H9 (cell line): ENCODE measurements at regions not wholly inside any gene's neighbourhood (a gene's known extent, or its start where the extent isn't known, plus 50 kb on each side); places are given as distances from the start of the nearest gene placed in this dataset.

Experiments used
- DNase-seq: peaks from one replicate; pipeline ENCODE4 v3.0.0-alpha.2; 2017
- H2AFZ ChIP-seq: one replicate; pipeline ENCODE4 v1.6.1; 2013; ENCODE audit warnings: mild to moderate bottlenecking, low read length, control low read depth, moderate library complexity
- H2AK5ac ChIP-seq: 2 replicates; pipeline ENCODE4 v1.6.1; 2013; ENCODE audit warnings: low read length, control low read depth, mixed read lengths; ENCODE audit not compliant: insufficient read length
- H2BK120ac ChIP-seq: one replicate; pipeline ENCODE4 v1.6.1; 2013; ENCODE audit warnings: low read depth, mild to moderate bottlenecking, low read length, control low read depth, inconsistent platforms; ENCODE audit not compliant: poor library complexity, severe bottlenecking
- H2BK12ac ChIP-seq: 2 replicates; pipeline ENCODE4 v1.6.1; 2013; ENCODE audit warnings: low read length, control low read depth, mixed read lengths, low read depth; ENCODE audit not compliant: insufficient read length
- H2BK15ac ChIP-seq: 2 replicates; pipeline ENCODE4 v1.6.1; 2013; ENCODE audit warnings: low read depth, low read length, control low read depth
- H2BK20ac ChIP-seq: one replicate; pipeline ENCODE4 v1.6.1; 2013; ENCODE audit warnings: low read depth, mild to moderate bottlenecking, low read length, control low read depth, inconsistent platforms; ENCODE audit not compliant: poor library complexity, severe bottlenecking
- H2BK5ac ChIP-seq: 2 replicates; pipeline ENCODE4 v1.6.1; 2013; ENCODE audit warnings: low read length, control low read depth, mixed read lengths; ENCODE audit not compliant: insufficient read length
- H3K14ac ChIP-seq: 2 replicates; pipeline ENCODE4 v1.6.1; 2013; ENCODE audit warnings: low read length, control low read depth; ENCODE audit not compliant: insufficient read depth
- H3K18ac ChIP-seq: 2 replicates; pipeline ENCODE4 v1.6.1; 2013; ENCODE audit warnings: low read depth, mild to moderate bottlenecking, mixed read lengths, low read length, control low read depth; ENCODE audit not compliant: insufficient read length
- H3K23ac ChIP-seq: 2 replicates; pipeline ENCODE4 v1.6.1; 2013; ENCODE audit warnings: low read length, control low read depth, mixed read lengths, low read depth; ENCODE audit not compliant: insufficient read length
- H3K23me2 ChIP-seq: 2 replicates; pipeline ENCODE4 v1.6.1; 2013; ENCODE audit warnings: low read depth, mild to moderate bottlenecking, mixed read lengths, low read length, control low read depth; ENCODE audit not compliant: insufficient read length, poor library complexity, severe bottlenecking
- H3K27ac ChIP-seq: 2 replicates; pipeline ENCODE4 v1.5.1; 2013; ENCODE audit warnings: low read length, control low read depth, mixed read lengths, low read depth; ENCODE audit not compliant: insufficient read length
- H3K27me3 ChIP-seq: 2 replicates; pipeline ENCODE4 v1.6.1; 2013; ENCODE audit warnings: low read length, control low read depth, inconsistent platforms; ENCODE audit not compliant: insufficient read depth
- H3K4ac ChIP-seq: 2 replicates; pipeline ENCODE4 v1.6.1; 2013; ENCODE audit warnings: low read depth, mild to moderate bottlenecking, control low read depth, inconsistent platforms, low read length, moderate library complexity
- H3K4me1 ChIP-seq: 2 replicates; pipeline ENCODE4 v1.6.1; 2013; ENCODE audit warnings: low read length, control low read depth, inconsistent platforms; ENCODE audit not compliant: insufficient read depth
- H3K4me2 ChIP-seq: 2 replicates; pipeline ENCODE4 v1.6.1; 2013; ENCODE audit warnings: low read length, control low read depth, mixed read lengths; ENCODE audit not compliant: insufficient read length, insufficient read depth
- H3K56ac ChIP-seq: 2 replicates; pipeline ENCODE4 v1.6.1; 2013; ENCODE audit warnings: low read depth, mild to moderate bottlenecking, mixed read lengths, low read length, control low read depth; ENCODE audit not compliant: insufficient read length
- H3K79me1 ChIP-seq: 2 replicates; pipeline ENCODE4 v1.6.1; 2013; ENCODE audit warnings: low read depth, mild to moderate bottlenecking, moderate library complexity, low read length, control low read depth, inconsistent platforms; ENCODE audit not compliant: insufficient read depth, poor library complexity, severe bottlenecking
- H3K79me2 ChIP-seq: 2 replicates; pipeline ENCODE4 v1.6.1; 2013; ENCODE audit warnings: low read length, control low read depth, inconsistent platforms; ENCODE audit not compliant: insufficient read depth
- H3K9ac ChIP-seq: 2 replicates; pipeline ENCODE4 v1.6.1; 2013; ENCODE audit warnings: low read length, control low read depth, mixed read lengths; ENCODE audit not compliant: insufficient read length; ENCODE audit errors: extremely low read depth
- H3K9me3 ChIP-seq: one replicate; pipeline ENCODE4 v1.6.1; 2013; ENCODE audit warnings: low read depth, low read length, inconsistent platforms; ENCODE audit not compliant: control insufficient read depth
- H3T11ph ChIP-seq: one replicate; pipeline ENCODE4 v1.6.1; 2013; ENCODE audit warnings: mild to moderate bottlenecking, low read length, control low read depth, inconsistent platforms
- H4K20me1 ChIP-seq: one replicate; pipeline ENCODE4 v1.6.1; 2013; ENCODE audit not compliant: control insufficient read depth, insufficient read length, insufficient read depth
- H4K5ac ChIP-seq: 2 replicates; pipeline ENCODE4 v1.6.1; 2013; ENCODE audit warnings: low read depth, mild to moderate bottlenecking, mixed read lengths, low read length, control low read depth; ENCODE audit not compliant: insufficient read length
- H4K8ac ChIP-seq: replicated peaks from 2 replicates; pipeline ENCODE4 v1.6.1; 2013; ENCODE audit warnings: low read length, control low read depth, mixed read lengths, low read depth; ENCODE audit not compliant: insufficient read length
- H4K91ac ChIP-seq: 2 replicates; pipeline ENCODE4 v1.6.1; 2013; ENCODE audit warnings: low read depth, mild to moderate bottlenecking, moderate library complexity, mixed read lengths, low read length, control low read depth; ENCODE audit not compliant: insufficient read length
- H3K27ac Mint-ChIP-seq, 3 experiments: 2 replicates in 2 of 3; 3 replicates in 1 of 3; pipeline ENCODE4 v1.8.0; 2020 to 2021; ENCODE audit warnings: mixed read lengths in 3 of 3, mild to moderate bottlenecking in 1 of 3, moderate library complexity in 1 of 3
- H3K27me3 Mint-ChIP-seq: 2 replicates; pipeline ENCODE4 v1.8.0; 2021; ENCODE audit warnings: low read depth, mild to moderate bottlenecking, moderate library complexity, mixed read lengths
- H3K36me3 Mint-ChIP-seq, 3 experiments: 2 replicates in 2 of 3; 3 replicates in 1 of 3; pipeline ENCODE4 v1.8.0; 2020 to 2021; ENCODE audit warnings: low read depth in 3 of 3, mixed read lengths in 3 of 3; ENCODE audit not compliant: insufficient read depth in 1 of 3
- H3K4me1 Mint-ChIP-seq, 2 experiments: 2 replicates each; pipeline ENCODE4 v1.8.0; 2020; ENCODE audit warnings: mixed read lengths in 2 of 2
- H3K4me3 Mint-ChIP-seq, 2 experiments: 2 replicates in 1 of 2; 3 replicates in 1 of 2; pipeline ENCODE4 v1.8.0; 2020 to 2021; ENCODE audit warnings: mild to moderate bottlenecking in 2 of 2, mixed read lengths in 2 of 2, moderate library complexity in 1 of 2
- H3K9me3 Mint-ChIP-seq, 2 experiments: 2 replicates in 1 of 2; 3 replicates in 1 of 2; pipeline ENCODE4 v1.8.0; 2020; ENCODE audit warnings: mild to moderate bottlenecking in 2 of 2, mixed read lengths in 2 of 2, moderate library complexity in 1 of 2
- CTCF ChIP-seq: fragments of 200-600 bp; sonication (generic); conservative IDR thresholded peaks from 3 replicates; pipeline ENCODE4 v1.8.0; 2021; ENCODE audit warnings: antibody characterized with exemption, mild to moderate bottlenecking
- WGBS: extraction: QIAGEN DNeasy Blood & Tissue Kit; methylation state at CpG from one replicate; pipeline ENCODE4 v1.1.7; 2013; ENCODE audit warnings: missing lambda C conversion rate, low lambda C conversion rate, mixed read lengths; ENCODE audit not compliant: insufficient read length; ENCODE audit errors: extremely low coverage; 5-methylcytosine and 5-hydroxymethylcytosine counted together

- Histone ChIP-seq H2BK5ac (no peak overlapping the region), H3K18ac (no peak overlapping the region), H3K56ac (no peak overlapping the region), H3K27ac (no peak overlapping the region), H3K9me3 (no peaks in the 10 kb centered on the region), H3K27me3 (no peaks in the 10 kb centered on the region), H3K23ac (no peak overlapping the region), H4K8ac (no peak overlapping the region), H3K79me1 (no peaks in the 10 kb centered on the region), H2BK20ac (no peak overlapping the region), H3K23me2 (no peaks in the 10 kb centered on the region), H3K4me2 (no peak overlapping the region), H2BK12ac (no peak overlapping the region), H3K14ac (0 out of 2 replicates have a peak overlapping the region, but pooled peaks have one; percentile 29), H4K5ac (no peak overlapping the region), H2AK5ac (no peak overlapping the region), H4K20me1 (no peaks in the 10 kb centered on the region), H2BK120ac (no peak overlapping the region), H2BK15ac (no peak overlapping the region), H3T11ph (no peak overlapping the region), H3K4me1 (no peaks in the 10 kb centered on the region), H2AFZ (no peak overlapping the region), H3K79me2 (no peaks in the 10 kb centered on the region), H3K4ac (no peak overlapping the region), H4K91ac (no peak overlapping the region), H3K9ac (no peak overlapping the region)
- Mint-ChIP-seq H3K27ac (no peak overlapping the region), H3K36me3 (no peaks in the 10 kb centered on the region), H3K4me1 (no peaks in the 10 kb centered on the region), H3K9me3 (no peaks in the 10 kb centered on the region), H3K27me3 (no peaks in the 10 kb centered on the region), H3K4me3 (no peak overlapping the region)
- DNase-seq = no peak
- no CpG with 5 or more reads among the region's 5 CpGs for WGBS
- no peak for TF ChIP-seq CTCF
Measured at GRCh38 chr4:97215409-97215941, 927.8 kb downstream of the STPG2 start.
